Activated T-helper 9 cell treated with anti-CD3 and anti-CD28 coated beads, Interleukin-2, amount 50 U/mL, for 16 hours (primary cell): ENCODE measurements at regions not wholly inside any gene's neighbourhood (a gene's known extent, or its start where the extent isn't known, plus 50 kb on each side); places are given as distances from the start of the nearest gene placed in this dataset.
"Not testable (repeated sequence)": the region's sequence is repeated elsewhere in the genome, so short reads cannot be mapped to it uniquely, and the experiment has no call there.

Source experiments
- DNase-seq: peaks from one replicate; pipeline ENCODE4 v3.0.0-alpha.2; 2020; ENCODE audit warnings: low read depth

DNA sequence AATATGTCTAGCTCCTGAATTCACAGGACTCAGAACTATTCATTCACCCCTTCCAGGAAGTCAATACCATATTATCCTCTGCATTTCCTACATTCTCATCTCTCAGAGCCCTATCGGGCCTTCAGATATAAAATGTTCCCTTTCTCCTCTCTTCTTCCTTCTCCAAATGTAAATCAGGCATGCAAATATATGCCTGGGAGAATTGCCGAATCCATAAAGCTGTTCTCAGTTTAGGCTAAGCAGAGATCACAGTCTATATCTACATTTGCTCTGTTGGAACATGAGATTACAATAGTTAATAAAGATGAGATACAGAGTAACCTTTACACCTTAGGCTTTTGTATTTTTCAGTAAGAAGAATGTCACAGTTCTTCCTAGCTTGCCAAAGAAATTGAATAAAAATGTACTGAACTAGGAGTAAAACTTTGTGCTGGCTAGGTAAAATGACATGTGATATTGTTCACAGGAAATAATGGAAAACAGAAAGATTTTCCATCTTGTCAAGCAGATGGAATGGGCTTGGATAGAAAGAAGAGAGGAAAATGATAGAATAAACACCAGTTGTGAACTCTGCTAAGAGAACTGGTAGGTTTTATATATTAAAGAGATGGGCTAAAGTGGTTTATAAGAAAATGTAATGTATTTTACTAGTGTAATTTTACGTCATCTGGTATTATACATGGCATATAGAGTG lies 161.5 kb downstream of the NRIP1 start:
- no peak for DNase-seq

DNA sequence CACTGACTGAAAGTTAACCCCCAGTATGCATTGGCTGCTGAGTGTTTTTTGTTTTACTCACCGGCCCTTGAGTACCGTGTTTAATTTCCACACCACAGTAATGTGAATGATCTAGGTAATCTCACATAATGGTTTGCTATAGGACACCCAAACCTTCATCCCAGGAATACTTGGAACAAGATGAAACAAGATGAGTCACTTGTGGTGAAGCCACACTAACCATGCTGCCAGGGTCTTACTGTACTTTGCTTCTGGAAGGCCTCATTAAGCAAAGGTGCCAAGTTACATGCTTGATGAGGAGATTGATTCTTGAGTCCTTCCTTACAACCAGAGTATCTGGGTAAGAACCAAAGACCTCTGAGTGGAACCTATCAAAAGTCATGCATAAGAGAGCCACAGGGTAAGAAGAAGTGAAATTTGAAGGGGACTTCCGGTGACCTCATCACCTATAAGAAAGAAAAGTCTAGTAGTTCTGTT lies 163.3 kb downstream of the NRIP1 start:
- DNase-seq, result no peak

DNA sequence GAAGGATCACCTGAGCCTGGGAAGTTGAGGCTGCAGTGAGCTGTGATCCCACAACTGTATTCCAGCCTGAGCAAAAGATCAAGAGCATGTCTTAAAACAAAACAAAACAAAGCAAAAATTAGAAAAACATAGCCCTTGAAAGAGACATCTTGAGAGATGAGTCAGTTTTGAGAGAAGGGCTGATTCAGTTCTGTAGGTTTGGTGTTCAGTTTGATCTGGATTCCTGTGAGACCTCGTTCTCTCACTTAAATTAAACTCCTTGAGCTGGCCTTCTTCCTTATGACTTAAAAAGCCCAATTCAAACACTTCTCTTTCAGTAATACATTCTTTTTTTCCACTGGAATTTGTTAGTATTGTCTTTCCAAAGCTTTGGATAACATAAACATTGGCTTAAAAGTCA lies 164.2 kb downstream of the NRIP1 start:
- no peak for DNase-seq

DNA sequence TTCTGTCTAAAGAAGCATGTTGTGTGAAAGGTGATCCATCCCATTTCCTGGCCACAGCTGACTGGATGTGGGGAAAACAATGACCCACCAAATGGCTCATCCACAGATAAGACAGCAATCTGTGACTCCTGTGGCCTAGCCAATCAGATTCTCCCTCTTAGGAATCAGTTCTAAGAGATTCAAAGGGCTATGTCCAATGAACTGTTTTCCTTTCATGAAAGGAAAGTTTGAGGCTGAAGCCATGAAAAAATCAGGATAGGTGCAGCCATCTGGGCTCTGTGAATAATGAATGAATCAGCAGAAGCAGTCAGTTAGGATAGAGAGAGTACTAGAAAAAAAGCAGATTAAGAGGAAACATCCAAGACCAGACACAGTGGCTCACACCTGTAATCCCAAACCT lies 164.7 kb downstream of the NRIP1 start:
- DNase-seq, result no peak

DNA sequence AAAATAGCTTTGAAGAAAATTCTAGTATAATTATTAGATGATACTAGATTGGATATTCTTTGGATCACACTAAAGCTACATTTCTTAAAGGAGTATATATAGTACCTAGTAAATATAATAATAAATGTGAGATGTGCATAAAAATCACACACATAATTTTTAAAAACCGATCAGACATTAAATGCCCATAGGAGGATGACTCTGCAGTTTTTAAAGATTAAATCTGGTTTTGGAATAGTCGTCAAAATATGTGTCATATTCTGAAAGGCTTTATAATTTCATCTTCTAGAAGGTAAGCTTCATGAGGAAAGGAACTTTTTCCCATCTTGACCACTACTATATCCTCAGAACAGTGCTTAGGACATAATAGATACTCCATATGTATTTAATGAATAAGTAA lies 169.0 kb downstream of the NRIP1 start:
- no peak for DNase-seq

DNA sequence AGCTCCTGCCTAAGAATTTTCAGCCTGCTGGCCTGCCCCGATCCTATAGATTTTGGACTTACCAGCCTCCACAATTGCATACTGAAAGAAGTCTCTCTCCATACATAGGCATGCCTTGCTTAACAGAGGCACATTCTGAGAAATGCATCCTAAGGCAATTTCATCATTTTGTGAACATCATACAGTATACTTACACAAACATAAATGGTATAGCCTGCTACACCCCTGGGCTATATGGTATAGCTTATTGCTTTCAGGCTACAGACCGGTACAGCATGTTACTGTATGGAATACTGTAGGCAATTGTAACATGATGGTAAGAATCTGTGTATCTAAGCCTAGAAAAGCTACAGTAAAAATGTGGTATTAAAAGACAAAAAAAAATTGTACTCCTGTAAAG lies 174.7 kb downstream of the NRIP1 start:
- no peak for DNase-seq

DNA sequence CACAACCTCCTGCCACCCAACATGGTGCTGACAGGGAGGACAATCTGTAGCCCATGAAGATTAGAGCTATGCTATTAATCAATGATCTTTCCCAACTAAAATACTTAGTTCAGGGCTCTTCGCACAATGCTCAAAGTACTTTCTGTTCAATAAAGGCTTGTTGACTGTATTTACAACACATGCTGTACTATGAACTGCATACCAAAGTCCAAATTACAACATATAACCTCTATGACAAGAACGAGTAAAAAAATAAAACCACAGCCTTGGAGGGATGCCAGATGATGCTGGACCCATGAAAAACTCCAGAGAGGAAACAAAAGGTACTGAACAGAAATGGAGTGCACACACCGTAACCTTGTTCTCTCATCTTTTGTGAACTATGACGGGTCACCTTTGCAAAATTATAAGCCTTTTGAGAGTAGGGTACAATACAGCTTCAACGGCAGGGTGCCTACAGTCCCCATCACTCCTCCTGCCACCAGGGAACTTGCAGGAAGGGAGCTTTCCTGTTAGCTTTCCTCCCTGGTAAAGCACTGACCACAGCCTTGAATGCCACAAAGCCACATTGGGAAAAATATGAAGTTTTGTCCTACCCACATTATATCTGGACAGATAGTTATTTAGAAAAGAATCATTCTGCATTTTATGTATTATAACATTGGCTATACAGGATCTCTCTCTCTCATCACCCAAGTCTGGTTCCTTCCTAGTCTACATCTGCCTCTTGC lies 175.6 kb downstream of the NRIP1 start:
- no peak for DNase-seq

DNA sequence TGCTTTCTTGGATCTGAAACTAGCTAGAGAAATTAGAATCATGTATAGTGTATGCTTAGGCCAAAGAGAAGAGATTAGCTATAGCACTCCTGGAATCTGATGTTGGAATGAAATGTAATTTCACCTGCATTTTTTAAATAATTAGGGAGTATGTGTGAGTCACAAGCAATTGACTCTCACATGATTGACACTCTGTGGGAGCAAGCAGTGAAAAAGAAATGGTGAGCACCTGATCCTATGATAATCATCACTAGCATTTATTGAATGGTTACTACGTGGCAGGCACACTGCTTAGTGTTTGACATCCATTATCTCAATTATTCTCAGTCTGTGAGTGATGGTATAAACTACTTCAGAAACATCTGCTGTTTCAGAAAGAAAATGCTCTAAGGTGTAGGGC lies 176.6 kb downstream of the NRIP1 start:
- no peak for DNase-seq

DNA sequence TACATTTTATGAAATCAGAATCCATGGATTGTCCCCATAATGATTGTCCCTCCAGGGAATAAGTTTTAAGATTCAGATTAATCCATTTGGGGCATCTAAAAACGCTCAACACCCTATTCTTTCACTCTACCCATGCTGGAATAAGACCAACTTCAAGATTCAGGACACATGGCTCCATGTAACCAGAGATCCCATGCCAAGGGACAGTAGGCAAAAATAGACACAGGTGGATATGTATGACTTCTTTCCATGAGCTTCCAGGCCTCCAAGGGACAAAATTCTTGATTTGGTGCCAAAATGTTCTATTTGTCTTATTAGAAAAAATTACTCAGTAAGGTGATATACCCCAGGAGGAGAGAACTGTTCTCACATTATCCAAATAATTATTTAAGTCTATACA lies 178.8 kb downstream of the NRIP1 start:
- no peak for DNase-seq

DNA sequence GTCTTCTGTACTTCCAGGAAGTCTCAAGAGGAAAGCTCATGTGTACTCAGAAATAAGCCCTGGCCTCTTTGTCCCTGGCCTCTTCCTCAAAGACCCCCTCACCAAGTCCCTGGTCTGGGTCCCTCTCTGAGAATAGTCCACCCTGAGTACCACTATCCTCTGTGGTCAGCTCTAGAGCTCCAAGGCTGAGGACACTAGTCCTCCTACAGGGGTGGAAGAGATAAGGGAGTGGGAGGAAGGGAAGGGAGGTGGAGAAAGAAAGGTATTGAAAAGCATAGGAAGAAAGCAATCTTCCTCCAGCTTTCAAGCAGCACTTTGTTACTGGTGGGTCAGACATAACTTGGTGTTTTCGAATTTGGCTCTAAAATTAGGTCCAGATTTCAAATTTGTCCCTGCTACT lies 181.4 kb downstream of the NRIP1 start:
- DNase-seq, result no peak

DNA sequence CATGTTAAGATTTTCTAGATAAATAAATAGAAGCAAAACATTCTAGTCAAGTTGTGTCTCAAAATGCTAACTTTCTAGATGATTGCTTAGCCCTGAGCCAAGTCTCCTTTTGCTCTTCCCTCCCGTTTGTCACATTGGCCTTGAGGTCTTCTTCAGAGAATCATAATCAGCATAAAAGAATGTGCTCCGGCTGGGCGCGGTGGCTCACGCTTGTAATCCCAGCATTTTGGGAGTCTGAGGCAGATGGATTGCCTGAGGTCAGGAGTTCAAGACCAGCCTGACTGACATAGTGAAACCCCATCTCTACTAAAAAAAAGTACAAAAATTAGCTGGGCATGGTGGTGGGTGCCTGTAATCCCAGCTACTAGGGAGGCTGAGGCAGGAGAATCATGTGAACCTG lies 182.3 kb downstream of the NRIP1 start:
- not testable (repeated sequence) for DNase-seq

DNA sequence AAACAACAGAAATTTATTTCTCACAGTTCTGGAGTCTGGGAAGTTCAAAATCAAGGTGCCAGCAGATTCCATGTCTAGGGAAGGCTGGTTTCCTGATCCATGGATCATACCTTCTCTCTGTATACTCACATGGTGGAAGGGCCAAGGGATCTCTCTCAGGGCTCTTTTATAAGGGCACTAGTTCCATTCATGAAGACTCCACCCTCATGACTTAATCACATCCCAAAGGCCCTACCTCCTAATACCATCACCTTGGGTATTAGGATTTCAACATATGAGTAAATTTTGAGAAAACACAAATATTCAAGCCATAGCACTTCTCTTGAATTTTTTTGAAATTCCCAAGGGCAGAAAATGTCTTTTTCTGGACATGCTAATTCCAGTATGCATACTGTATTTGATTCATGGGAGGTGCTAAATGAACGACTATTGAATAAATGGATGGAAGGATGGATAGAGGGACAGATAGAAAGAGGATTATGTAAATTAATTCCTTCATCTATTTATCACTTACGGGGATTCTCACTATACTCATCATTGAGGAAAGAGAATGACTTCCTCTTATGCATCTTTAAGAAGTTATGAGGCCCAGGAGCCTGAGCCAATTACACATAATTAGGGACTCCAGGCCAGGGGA lies 182.8 kb downstream of the NRIP1 start:
- DNase-seq, result no peak

DNA sequence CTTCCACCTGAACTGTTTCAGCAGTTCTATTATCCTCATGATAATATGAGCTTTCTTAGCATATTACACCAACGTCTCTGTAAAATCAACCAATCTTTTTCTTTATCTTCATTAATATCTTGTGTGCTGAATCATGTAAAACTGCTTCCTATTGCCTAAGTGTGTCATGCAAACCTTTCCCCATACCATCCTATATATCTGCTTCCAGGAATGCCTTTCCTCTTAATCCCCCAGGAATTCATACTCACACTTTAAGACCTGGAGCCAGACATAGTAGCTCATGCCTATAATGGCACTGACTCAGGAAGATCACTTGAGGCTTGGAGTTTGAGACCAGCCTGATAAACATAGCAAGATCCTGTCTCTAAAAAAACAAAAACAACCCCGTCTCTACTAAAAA lies 183.9 kb downstream of the NRIP1 start:
- no peak for DNase-seq

DNA sequence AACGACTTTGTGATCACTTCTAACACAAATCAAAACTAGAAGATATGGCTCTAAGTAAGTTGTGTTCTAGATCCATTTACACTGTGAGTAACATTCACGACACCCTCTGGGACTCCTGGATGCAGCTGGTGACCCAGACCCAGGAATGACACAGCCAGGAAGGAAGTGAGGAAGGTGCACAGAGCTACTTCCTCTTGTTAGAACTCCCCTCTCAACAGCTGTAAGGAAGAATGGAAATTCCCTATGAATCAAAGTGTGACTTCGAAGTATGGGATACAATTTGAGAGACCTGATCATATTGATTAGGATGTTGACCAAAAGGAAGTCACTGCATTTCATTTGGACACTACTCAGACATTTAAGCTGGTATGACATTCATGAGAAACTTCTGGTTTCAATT lies 185.3 kb downstream of the NRIP1 start:
- no peak for DNase-seq

DNA sequence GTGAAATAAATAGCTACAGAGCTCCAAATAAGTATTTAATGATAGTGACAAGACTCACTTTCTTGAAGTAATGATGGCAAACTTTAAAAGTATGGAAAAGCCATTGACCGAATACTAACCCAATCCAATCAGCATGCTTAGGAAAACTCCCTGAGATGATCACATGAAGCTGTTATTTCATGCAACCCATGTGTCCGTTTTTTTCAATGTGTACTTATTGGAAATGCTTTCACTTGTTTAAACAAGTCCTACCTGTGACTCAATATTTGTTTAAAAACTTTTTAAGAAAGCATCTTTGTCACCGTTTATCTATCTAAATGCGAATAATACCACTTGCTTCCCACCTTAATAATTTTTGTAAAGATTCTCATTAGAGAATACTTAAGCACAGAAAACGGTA lies 185.8 kb downstream of the NRIP1 start:
- DNase-seq, result no peak

DNA sequence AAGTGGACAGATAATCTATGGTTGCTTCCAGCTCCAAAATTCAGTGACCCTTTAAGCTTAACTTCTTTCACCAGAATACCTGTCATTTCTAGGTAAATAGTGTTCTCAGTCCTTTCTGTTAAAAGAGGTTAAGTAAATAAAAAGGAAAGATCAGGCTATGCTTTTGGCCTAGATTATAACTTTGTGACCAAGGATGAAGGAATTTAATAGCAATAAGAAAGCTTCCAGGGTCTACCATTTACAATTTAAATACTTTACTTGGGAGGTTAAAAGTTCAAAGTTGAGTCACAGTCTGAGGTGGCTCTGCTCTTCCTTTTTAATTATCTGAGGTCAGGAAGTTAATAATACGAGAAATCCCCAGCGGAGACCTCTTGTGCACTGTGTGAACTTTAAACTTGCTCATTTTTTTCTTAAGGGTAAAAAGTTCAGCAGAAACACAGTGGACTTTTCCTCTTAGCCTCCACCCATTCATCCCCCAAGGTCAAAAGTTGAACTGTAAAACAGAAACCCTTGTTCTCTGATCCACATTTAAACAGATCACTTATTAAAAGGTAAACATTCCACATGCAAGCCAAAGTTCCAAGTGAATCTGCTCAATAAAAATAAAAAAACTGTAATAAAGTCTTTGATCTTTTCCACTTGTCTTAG lies 187.1 kb downstream of the NRIP1 start:
- no peak for DNase-seq

DNA sequence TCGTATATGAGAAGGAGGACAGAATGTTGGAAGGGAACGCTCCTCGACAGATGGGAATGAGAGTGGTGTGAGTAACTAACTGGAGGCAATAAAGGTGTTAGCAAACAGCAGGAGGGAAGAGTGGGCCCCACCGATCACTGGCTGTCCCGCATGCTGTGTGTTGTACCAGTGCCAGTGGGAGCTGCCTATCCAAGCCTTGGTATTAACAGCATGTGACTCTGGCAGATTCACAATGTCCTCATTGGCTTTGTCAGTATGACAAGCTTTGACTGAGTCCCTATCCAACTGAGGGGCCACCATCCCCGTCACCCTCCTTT lies 188.3 kb downstream of the NRIP1 start:
- DNase-seq, result no peak

DNA sequence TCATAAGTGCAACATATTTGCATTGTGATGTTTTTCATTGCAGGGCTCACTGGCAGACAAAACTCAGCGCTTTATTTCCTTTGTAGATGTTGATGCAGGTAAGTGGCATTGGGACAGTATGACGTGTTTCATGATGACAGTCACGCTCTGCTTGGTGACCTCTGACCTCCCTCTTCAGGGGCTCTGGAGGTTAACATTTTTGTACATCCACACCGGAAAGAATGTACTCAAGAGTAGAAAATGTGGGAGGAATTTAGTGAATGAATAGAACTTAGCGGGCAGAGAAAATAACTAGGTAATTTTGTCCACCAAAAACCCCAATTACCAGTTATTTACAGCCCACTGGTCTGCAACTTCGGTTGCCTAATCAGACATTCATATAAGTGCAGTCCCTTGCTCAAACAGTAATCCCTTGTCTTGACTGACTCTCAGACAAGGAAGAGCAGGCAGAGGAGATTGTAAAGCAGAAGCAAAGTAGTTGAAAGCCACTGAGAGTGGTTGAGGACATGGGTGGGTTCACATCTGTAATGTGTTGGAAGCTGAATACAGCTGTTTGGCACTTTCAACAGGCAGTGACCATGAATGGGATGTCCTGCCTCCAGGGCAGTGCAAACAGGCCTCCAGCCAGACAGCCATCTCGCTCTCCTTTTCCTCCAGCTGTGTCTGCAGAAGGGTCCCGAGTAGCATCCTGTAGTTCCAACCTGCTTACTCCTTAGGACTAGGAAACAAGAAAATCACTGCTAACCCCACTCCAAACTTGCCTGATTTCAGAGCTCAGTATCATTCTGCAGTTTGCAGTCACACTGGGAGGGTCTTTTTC lies 188.9 kb downstream of the NRIP1 start:
- DNase-seq, result no peak

DNA sequence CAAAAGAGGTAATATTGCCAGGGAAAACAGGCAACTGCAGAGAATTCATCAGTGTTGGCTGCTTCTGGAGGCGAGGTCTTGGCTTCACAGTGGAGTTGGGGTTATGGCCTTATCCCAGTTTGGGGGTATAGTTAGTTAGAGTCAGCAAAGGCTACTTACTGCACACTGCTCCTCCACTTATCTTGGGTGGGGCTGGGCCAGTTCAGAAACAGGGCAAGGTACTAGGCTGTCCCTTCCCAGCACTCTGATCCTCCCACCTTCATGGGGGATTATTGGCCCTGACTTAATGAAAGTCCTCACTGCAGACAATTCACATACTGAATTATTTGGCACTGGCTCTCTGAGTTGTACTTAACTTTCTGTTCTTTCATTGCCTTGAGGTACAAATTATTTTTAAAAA lies 189.6 kb downstream of the NRIP1 start:
- no peak for DNase-seq

DNA sequence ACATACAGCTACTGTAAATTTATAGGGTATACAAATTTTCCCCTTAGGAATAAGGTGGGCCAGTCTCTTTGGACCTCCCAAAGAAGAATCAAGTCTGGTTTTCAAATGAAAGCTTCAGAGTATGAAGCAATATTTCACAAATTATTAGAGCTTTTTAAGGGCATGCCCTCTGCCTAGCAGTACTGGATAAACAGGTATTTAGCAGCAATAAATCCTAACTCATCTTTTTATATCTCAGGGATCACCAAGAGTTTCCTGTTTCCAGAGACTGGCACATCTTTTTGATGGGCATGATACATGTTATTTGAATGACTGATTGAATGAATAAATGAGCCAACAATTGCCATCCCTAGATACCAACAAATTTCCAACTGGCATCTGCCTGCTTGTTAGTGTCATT lies 190.4 kb downstream of the NRIP1 start:
- no peak for DNase-seq

DNA sequence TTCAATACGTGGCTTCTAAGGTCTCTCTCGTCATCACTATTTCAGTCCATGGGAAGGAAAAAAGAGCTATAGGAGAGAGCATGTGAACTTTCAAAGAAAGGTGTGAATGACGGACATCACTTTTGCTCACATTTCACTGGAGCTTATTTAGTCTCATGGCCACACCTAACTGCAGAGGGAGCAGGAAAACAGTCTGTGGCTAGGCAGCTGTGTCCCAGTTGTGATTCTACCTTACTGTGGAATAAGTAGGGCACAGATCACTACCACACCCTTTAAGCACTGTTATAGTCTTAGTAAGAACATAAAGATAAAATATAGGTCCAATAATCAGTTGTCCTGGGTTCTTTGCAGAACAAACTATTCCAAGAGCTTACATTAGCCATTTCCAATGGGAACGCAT lies 192.9 kb downstream of the NRIP1 start:
- no peak for DNase-seq

DNA sequence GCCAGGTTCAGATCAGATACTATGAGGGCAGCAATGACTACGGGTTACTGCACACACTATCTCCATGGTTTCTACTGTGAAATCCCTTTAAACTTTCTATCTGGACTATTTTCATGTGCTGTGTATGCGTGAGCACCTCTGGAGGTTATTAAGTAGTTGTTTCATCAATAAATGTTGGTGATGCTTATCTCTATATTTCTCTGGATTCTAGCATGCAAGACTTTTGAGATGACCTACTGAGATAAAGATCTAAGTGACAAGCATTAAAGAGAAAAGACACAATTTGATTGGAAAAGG lies 194.0 kb downstream of the NRIP1 start:
- DNase-seq, result no peak
